EL (cell line): ENCODE measurements at regions not wholly inside any gene's neighbourhood (a gene's known extent, or its start where the extent isn't known, plus 50 kb on each side); places are given as distances from the start of the nearest gene placed in this dataset.
"Not testable (repeated sequence)": the region's sequence is repeated elsewhere in the genome, so short reads cannot be mapped to it uniquely, and the experiment has no call there.

Experiments used
- DNase-seq: peaks from one replicate; pipeline ENCODE4 v3.0.0-alpha.2; 2016

DNA sequence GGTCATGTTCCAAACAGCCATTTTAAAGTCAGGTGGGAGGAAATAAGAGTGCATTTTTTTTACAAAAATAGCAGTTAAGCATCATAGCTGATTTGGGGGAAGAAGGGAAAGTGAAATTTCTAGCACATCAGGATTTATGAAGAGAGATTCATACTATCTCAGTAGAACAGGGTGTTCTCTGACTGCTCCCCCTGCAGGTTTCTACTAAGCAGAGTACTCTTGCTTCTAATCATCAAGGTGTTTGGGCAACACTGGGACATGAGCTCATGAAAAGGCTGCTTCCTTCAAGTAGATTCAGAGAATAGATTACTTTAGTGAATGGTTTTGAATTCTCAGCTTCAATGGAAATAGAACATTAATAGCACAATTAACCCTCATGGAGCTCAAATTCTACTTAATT, 591.4 kb upstream of the PCDH10 start:
- no peak for DNase-seq

DNA sequence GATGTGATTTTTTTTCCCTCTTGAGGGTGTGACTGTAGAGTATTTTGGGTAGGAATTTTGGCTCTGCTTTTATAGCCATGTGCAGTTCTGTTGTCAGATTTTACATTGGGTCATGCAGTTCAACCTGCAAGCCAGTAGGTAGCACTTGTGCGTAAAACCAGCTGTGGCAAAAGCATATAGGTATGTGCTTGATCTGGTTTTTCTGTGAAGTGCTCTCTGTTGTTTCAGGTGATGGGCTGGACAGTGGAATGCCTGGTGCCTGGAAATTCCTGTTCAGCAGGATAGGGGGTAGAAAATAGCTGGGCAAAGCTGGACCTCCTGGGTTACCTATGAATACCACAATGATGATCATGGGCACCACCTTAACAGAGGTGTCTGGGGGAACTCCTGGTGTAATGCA, 584.2 kb upstream of the PCDH10 start:
- DNase-seq, result no peak

DNA sequence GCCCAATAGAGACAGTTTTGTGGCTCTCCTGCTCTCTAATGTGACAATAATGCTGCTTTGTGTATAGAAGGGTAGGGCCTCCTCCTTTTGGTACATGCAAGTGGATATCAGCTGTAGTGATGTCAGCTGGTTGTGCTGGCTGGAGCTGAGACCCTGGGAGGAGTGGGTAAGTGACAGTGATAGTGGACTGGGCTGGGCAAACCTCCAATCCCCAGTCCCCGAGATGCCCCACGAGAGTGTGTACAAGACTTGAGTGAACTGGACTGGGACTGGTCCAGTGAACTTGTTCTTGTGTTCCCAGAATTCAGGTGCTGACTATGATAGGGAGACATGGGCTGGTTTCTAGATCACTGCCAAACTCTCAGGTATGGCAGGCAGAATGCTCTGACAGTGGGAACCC, 583.6 kb upstream of the PCDH10 start:
- no peak for DNase-seq

DNA sequence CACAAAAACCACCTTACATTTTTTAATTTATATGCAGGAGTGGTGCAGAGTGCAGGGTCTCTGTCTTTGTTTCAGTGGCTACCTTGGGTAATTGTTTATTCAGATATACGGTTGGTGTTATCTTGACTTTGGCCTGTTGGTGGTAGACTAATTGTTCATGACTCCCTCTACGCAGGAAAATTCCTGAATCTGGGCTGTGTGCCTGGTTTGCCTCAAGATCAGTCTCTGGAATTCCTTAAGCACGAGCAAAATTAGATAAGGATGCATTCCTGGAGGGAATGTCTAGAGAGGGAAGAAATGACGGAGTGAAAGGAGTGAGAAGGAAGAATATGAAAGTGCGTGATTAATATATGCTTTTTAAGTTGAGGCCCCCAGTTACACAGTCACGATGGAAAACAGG, 576.9 kb upstream of the PCDH10 start:
- peak; percentile 3 for DNase-seq

DNA sequence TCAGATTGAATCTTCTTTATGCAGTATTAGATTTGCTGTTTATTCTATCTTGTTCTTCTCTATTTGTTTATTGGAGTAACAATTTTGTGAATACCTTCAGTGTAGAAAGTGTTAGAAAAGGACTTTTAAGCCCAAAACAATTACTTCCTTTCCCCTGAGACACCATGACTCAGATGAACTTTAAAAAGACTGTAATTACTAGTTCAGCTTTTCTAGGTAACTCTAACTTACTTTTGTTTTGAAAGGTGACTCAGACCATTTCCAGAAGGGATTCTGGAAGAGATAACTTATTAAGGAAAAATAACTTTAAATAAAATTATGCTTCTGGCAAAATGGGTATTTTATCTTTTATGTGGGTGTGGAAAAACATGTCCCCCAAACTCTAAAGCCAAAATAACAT, 561.5 kb upstream of the PCDH10 start:
- no peak for DNase-seq

DNA sequence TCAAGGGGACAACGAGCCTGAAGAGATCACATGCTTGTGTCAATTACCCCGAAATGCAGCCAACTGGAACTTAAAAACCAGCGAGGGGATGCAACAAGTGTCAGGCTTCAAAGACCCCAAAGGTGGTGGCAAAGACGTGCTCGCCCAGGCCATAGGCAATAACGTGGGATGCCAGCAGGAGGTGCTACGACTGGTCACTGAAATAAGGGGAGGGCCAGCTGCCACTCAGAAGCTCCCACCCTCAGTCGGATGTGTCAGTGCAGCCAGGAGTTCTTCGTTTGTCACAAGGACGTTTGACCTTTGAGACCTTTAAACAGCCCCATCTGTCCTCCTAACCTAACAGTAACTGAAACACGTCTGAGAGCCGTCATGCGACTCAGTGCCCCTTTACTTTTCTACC, 556.8 kb upstream of the PCDH10 start:
- DNase-seq, result no peak

DNA sequence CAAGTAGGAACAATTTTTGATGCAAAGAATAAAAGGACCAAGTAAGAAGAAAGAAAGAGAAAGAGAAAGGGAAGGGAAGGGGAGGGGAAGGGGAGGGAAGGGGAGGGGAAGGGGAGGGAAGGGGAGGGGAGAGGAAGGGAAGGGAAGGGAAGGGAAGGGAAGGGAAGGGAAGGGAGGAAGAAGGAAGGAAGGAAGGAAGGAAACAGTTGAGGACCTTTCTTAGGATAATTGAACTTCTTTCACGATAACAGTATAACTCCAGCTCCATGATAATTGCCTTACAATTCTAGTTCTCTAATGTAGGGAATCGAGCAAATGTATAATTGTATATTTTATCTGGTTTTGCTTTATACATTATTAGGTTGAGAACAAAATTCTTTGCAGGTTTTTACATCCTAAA, 556.2 kb upstream of the PCDH10 start:
- no peak for DNase-seq

DNA sequence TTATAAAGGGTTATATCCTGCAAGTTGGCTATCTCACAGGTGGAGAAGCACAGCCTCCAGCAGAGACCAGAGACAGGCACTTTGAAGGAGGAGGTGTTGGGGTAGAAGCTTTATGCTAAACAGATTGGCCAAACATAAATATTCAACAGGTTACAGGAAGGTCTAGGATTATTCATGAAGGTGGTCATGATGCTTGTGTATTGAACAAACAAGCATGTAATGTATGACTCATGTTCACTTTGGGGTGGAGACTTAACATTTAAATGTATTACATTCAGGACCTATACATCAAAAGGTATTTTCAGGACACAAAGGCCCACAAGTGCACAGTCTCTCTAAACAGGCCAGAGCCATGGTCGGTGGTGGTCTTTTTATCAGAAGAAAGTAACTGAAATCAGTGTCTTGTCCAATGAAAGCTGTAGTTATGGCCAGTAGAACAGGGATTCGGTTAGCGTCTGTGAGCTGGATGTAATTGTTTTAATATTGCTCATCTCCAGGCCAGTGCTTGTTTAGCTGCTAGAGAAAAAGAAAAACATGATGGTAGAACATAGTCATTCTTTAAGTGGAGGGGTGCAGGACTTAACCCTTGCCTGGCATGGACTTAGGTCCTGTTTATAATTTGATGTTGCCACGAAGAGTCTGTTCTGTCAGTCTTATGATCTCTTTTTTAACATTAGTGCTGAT, 555.2 kb upstream of the PCDH10 start:
- DNase-seq, result no peak

DNA sequence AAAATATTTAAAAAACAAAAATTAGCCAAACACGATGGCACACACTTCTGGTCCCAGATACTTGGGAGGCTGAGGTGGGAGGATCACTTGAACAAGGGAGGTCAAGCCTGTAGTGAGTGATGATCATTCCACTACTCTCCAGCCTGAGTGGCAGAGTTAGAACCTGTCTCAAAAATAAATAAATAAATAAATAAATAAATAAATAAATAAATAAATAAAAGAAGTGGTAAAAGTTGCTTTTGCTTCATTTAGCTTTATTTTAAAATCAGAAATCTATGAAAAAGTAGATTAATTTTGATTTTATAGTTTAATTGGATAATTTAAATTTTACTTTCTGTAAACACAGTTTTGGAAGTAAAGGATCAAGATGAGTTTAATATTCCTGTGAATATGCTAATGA, 552.9 kb upstream of the PCDH10 start:
- no peak for DNase-seq

DNA sequence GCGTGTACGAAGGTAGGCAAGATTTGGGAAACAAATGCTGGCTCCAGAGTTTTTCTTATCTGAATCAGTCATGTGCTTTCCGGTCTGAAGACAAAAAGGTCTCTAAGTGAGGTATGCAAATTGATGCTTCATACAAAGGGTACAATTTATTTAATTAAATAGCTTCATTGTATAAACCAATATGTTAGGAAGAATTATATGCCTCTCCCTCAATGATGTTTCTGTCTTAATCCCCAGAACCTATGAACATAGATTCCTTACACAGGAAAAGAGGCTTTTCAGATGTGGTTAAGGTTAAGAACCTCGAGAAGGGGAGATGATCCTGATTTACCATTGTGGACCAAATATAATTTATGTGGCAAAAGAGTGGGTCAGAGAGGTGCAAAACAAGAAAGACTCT, 543.5 kb upstream of the PCDH10 start:
- DNase-seq, result no peak

DNA sequence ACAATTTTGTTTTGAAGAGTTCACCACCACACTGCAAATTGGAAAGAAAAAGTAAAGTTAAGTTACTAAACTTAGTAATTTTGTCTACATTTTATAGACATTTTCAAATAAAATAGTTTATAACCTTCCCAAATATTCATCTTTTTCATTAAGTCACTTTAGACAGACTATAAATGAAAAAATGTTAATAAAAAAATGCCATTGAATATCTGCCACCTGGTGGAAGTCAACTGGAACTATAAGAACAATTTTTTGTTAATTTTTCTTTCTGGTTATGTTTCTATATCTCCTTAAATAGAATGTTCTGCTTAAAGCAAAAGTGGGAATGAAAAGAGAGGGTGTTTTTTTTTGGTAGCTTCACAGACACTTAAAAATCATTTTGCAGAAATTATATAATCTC, 534.4 kb upstream of the PCDH10 start:
- no peak for DNase-seq

DNA sequence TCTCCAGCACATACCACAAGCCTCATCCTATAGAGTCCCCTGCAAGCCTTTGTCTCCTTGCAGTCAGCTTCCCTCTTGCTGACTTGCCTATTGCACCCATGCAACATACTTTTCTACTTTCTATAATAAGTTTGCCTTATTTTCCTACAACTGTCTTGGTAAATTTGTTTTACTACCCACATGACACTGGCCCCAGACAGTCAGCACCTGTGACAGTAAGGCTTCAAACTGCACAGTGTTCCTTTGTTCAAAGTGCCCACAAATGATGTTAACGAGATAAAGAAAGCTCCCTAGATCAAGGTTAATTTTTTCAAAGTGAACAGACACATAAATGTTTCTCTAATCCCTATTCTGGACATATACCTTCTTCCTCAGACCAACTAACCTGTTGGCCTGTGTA, 529.1 kb upstream of the PCDH10 start:
- no peak for DNase-seq

DNA sequence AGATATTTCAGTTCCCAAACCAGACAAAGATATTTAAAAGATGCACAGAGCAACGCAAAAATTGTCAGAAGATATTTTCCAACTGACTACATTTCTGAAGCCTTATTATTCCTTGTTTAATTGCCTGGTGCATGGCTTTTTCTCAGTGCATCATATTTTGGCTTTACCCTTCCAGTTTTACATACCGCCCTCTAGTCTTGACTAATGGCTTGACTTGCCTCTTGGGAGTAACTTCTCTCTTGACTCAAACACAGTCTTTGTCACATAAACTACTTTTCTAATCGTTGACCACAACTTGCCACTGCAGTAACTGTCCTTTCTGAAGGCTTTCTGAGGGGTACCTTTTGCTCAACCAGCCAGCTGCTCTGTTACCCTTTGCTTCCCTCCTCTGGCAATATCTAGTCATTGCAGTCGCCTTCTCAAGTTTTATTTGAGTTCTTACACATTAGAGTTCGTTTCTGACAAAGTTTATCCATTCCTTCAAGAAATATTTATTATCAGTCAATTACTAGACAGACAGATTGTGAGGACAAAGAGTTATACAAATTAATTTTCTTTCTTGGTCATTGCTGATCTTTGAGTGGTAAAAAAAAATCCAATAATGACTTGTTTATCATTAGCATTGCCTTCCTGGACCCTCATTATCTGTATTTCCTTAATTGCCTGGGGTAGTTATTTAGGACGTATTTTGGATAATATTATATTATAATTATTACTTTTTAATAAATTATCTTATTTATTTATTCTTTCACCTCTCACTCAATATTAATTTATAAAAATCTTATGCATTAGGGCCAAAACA, 506.9 kb upstream of the PCDH10 start:
- peak; percentile 15 for DNase-seq

DNA sequence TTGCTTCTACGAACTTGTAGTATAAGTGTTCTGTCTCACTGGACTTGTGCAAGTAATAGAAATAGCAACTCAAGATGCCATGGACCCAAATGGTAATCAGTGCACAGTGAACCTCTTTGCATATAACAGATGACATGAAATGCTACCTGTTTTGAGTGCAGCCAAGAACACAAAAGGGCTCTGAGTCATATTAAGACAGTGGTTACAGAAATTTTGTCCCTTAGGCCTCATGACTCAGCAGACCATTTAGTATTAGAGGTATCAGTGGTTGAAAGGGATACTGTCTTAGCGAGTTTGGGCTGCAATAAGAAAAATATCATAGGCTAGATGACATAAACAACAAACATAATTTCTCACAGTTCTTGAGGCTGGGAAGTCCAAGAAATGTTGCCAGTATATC, 502.9 kb upstream of the PCDH10 start:
- DNase-seq, result no peak

DNA sequence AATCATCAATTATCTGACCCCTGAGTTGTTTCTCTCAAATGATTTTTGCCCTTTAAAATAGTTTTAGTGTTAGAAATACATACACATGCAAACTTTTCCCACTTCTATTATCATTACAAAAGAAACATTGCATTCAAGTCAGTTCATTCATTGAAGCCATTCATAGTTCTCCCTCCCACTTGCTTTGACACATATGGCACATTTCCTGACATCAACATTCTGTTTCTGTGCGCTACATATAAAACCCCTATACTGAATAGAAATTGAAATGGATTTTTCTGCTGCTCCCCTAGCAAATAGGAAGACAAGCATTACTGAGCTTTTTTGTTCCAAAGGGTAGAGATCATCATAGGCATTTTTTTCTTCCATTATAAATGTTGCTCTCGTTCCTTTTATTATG, 497.9 kb upstream of the PCDH10 start:
- no peak for DNase-seq

DNA sequence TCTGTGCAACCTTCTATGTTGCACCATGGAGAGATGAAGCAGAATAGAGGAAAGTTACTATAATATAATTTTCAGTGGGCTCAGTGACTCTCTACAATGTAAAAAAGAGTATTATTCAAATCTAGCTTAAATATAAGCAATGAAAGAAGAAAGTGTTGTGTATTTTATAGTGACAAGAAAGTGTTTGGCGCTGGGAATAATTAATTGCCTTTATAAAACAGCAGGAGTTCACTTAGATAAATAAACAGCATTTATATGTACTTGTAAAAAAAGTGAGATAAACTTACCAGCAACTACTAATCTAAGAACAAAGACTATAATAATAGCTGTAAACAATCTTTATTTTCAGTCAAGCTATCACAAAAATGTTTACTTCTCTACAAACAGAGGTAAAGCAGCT, 488.9 kb upstream of the PCDH10 start:
- DNase-seq, result no peak

DNA sequence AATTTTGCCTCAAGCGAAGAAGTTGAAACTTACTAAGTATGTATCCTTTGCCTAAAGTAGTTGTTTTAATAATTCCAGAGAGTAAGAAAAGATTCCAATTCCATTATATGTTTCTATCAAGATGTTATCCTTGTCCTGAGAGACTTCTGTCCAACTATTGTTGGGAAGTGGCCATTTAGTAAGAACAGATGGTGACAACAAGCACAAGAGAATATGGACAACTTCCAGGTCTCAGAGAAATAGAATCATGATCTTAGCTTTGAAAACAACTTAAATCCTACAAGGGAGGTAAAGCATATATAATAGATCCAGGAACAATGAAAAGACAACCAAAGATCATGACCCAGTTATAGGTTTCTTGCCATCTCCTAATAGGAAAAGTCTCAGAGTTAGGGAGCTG, 486.6 kb upstream of the PCDH10 start:
- DNase-seq, result no peak

DNA sequence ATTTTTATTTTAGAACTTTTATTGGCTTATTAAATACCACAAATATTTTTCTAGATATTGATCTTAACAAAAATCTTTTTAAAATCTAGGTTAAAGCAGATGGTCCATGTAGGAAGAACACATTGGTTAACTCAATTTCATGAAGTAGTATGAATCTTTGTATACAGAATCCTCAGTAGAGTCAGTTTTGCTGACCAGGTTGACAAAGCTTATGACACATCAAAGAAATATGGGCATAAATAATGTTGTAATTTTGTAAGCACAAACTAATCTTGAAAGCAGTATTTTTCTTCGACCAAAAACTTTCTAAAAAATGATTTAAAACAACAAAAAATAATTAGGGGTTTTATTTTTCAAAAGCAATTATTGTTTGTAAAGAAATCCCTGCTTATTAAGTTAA, 479.3 kb upstream of the PCDH10 start:
- DNase-seq, result no peak

DNA sequence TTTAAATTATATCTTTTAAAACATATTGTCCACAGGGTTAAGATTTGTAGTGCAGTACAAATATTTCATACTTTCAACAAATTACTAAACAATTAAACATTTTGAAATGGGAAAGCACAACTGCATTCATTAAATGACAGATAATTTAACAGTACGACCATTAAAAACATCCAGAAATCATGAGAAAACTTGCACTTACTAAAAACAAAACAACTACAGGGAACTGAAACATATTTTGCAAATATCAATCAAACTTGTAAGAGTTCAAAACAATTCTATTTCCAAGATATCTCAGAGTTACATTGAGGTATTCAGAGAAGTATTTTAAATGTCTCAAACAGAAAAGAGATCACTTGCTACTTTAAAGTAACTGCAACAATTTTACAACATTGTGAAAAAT, 478.5 kb upstream of the PCDH10 start:
- no peak for DNase-seq

DNA sequence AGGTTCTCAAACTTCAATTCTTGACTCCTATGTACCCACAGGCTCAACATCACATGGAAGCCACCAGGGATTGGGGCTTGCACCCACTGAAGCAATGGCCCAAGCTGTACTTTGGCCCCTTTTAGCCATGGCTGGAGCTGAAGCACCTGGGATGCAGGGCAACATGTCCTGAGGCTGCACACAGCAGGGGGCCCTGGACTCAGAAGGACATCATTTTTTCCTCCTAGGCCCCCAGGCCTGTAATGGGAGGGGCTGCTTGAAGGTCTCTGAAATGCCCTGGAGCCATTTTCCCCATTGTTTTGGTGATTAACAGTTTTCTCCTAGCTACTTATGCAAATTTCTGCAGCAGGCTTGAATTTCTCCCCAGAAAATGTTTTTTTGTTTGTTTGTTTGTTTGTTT, 465.1 kb upstream of the PCDH10 start:
- DNase-seq, result no peak

DNA sequence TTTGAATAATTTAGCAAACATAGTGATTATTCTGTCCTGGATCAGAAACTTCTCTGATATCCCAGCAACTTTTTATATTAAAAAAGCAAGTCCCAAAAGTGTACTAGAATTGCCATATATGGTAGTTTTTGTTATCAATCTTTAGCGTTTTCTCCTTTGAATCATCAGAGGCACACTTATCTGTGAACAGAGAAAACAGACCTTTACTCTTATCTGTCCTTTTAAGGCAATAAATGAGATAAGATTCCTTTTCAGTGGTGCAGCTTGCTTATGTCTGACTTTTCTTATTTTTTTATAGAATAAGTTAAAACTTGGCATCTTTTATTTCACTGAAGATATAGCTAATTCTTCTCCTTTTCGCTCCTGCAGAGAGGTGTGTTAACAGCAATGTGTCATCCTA, 458.1 kb upstream of the PCDH10 start:
- no peak for DNase-seq

DNA sequence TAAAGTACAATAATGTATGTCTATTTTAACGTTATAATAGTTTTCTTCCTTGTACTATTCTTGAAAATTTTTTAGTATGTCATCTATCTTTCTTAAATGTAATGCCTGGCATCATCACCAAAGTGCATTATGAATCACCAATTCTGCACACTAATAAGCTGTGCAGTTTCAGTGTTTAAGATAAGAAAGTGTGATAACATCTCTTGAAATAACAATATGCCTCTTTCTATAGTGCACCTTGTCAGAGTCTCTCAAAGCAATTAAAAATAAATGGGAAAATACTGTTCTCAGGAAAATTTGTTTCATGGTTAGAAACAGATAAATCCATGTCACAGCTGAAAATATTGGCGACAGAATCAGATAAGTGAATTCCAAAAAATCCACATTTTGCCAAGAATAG, 457.4 kb upstream of the PCDH10 start:
- DNase-seq, result no peak

DNA sequence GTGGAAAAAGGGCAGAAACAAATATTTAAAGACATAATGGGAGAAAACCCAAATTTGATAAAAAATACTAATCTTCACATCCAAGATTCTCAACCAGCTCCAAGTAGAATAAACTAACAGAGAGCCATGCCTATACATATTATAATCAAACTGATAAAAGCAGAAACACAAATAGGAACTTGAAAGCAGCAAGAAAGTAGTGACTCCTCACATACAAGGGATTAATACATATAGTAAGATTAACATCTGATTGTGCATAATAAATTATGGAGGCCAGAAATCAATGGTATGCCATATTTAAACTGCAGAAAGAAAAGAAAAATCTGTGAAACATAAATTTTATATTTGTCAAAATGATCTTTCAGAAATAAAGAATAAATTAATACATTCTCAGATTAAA, 454.3 kb upstream of the PCDH10 start:
- DNase-seq, result no peak

DNA sequence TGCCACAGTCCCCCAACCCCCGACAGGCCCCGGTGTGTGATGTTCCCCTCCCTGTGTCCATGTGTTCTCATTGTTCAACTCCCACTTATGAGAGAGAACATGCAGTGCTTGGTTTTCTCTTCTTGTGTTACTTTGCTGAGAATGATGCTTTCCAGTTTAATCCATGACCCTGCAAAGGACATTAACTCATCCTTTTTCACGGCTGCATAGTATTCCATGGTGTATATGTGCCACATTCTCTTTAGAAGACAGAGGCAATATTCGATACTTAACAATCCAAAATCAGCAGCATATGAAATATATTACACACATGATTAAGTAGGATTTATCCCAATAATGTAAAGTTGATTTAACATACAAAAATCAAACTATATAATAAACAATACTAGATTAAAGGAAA, 451.6 kb upstream of the PCDH10 start:
- DNase-seq, result not testable (repeated sequence)

DNA sequence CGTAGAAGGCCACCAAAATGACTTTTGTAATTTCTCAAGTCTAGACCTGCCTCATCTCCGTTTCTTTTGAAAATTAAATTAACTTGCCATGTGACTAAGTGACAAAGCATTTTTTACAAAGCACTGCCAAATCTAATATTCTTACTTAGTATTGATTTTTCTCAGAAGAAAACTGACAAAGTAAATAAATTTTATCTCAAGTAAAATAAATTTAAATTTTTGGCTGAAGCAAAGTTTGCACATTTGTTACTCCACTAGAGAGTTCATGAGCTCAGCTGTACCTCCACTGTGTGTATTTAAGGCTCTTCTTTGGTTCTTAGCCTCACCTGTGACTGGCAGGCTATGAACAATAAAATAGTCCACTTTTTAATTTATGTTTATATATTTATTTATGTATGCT, 441.1 kb upstream of the PCDH10 start:
- DNase-seq, result no peak
